ENCODE measurements at regions not wholly inside any gene's neighbourhood (a gene's known extent, or its start where the extent isn't known, plus 50 kb on each side); places are given as distances from the start of the nearest gene placed in this dataset.

- TF ChIP-seq CTCF (IDR thresholded peaks at IDR 0.05; ENCODE audit: insufficient read depth, low read depth, low read length) (no peak), EZH2 (IDR thresholded peaks at IDR 0.05; ENCODE audit: insufficient read depth, low read length) (no peak)
Observed at GRCh38 chr7:34390103-34390502, 267.9 kb upstream of the NPSR1 start.
